Osteocyte (in vitro differentiated cells): ENCODE measurements at regions not wholly inside any gene's neighbourhood (a gene's known extent, or its start where the extent isn't known, plus 50 kb on each side); places are given as distances from the start of the nearest gene placed in this dataset.

Experiments used
- DNase-seq: peaks from one replicate; pipeline ENCODE4 v3.0.0; 2021; ENCODE audit warnings: mixed read lengths; ENCODE audit not compliant: unreplicated experiment; ENCODE audit errors: extremely low spot score
- H3K27ac Mint-ChIP-seq: one replicate; pipeline ENCODE4 v1.8.0; 2021; ENCODE audit warnings: mild to moderate bottlenecking, mixed read lengths; ENCODE audit not compliant: unreplicated experiment
- H3K27me3 Mint-ChIP-seq: one replicate; pipeline ENCODE4 v1.8.0; 2021; ENCODE audit warnings: mixed read lengths; ENCODE audit not compliant: unreplicated experiment
- H3K36me3 Mint-ChIP-seq: one replicate; pipeline ENCODE4 v1.8.0; 2021; ENCODE audit warnings: mixed read lengths; ENCODE audit not compliant: unreplicated experiment
- H3K4me1 Mint-ChIP-seq: one replicate; pipeline ENCODE4 v1.8.0; 2021; ENCODE audit warnings: mixed read lengths; ENCODE audit not compliant: unreplicated experiment
- H3K4me3 Mint-ChIP-seq: one replicate; pipeline ENCODE4 v1.8.0; 2021; ENCODE audit warnings: mild to moderate bottlenecking, moderate library complexity, mixed read lengths; ENCODE audit not compliant: unreplicated experiment
- H3K9me3 Mint-ChIP-seq: one replicate; pipeline ENCODE4 v1.8.0; 2021; ENCODE audit warnings: mixed read lengths; ENCODE audit not compliant: unreplicated experiment
- CTCF ChIP-seq: fragments of 200-600 bp; sonication (generic); IDR thresholded peaks from 2 replicates; pipeline ENCODE4 v1.5.0; 2021; ENCODE audit warnings: antibody characterized with exemption, mild to moderate bottlenecking, moderate library complexity

- Mint-ChIP-seq H3K27me3 (peaks cover 28% of the 10 kb centered on the region), H3K9me3 (no peaks in the 10 kb centered on the region), H3K27ac (no peak overlapping the region), H3K4me3 (no peak overlapping the region), H3K36me3 (no peaks in the 10 kb centered on the region), H3K4me1 (no peaks in the 10 kb centered on the region)
- no peak for TF ChIP-seq CTCF
- DNase-seq = no peak
These were observed 121.3 kb upstream of the PARP11 start for GRCh38 chr12:3994500-3994899.

GRCh38 chr12:3992945-3993344 lies 119.7 kb upstream of the PARP11 start:
- Mint-ChIP-seq H3K4me1 (no peaks in the 10 kb centered on the region), H3K4me3 (no peak overlapping the region), H3K9me3 (no peaks in the 10 kb centered on the region), H3K27me3 (peaks cover 26% of the 10 kb centered on the region), H3K36me3 (no peaks in the 10 kb centered on the region), H3K27ac (no peak overlapping the region)
- no peak for DNase-seq
- no peak for TF ChIP-seq CTCF

GRCh38 chr12:3991798-3992580 lies 118.8 kb upstream of the PARP11 start:
- no peak overlapping the region for H3K4me3 Mint-ChIP-seq
- no peaks in the 10 kb centered on the region for H3K4me1 Mint-ChIP-seq
- H3K36me3 Mint-ChIP-seq = no peaks in the 10 kb centered on the region
- no peak for TF ChIP-seq CTCF
- peaks cover 26% of the 10 kb centered on the region for H3K27me3 Mint-ChIP-seq
- no peak for DNase-seq
- H3K27ac Mint-ChIP-seq = no peak overlapping the region
- H3K9me3 Mint-ChIP-seq = no peaks in the 10 kb centered on the region

GRCh38 chr12:3990501-3991280 lies 117.5 kb upstream of the PARP11 start:
- Mint-ChIP-seq H3K27ac (no peak overlapping the region), H3K36me3 (no peaks in the 10 kb centered on the region), H3K9me3 (no peaks in the 10 kb centered on the region), H3K4me3 (no peak overlapping the region), H3K4me1 (no peaks in the 10 kb centered on the region), H3K27me3 (peaks cover 19% of the 10 kb centered on the region)
- no peak for TF ChIP-seq CTCF
- no peak for DNase-seq

- H3K9me3 Mint-ChIP-seq = no peaks in the 10 kb centered on the region
- no peak overlapping the region for H3K27ac Mint-ChIP-seq
- H3K27me3 Mint-ChIP-seq = peaks cover 19% of the 10 kb centered on the region
These were observed 116.0 kb upstream of the PARP11 start for GRCh38 chr12:3989218-3989550.

More at GRCh38 chr12:3989218-3989550, 116.0 kb upstream of the PARP11 start:
- no peak for TF ChIP-seq CTCF
- Mint-ChIP-seq H3K4me1 (no peaks in the 10 kb centered on the region), H3K36me3 (no peaks in the 10 kb centered on the region), H3K4me3 (no peak overlapping the region)
- no peak for DNase-seq
